Upper lobe of right lung (tissue), 1 donor: ENCODE measurements at regions not wholly inside any gene's neighbourhood (a gene's known extent, or its start where the extent isn't known, plus 50 kb on each side); places are given as distances from the start of the nearest gene placed in this dataset.

Source experiments
- ATAC-seq: fragments of 200-7000 bp; cut with Tn5 transposase; one replicate; pipeline ENCODE4 v1.9.1; 2020; ENCODE audit warnings: mild to moderate bottlenecking, moderate library complexity
- DNase-seq: peaks from one replicate; pipeline ENCODE4 v3.0.0-alpha.2; 2020
- H3K27ac ChIP-seq: fragments of 200-600 bp; one replicate; pipeline ENCODE4 v1.8.0; 2022
- H3K27me3 ChIP-seq: fragments of 200-600 bp; one replicate; pipeline ENCODE4 v1.8.0; 2022; ENCODE audit warnings: mild to moderate bottlenecking
- H3K36me3 ChIP-seq: fragments of 200-600 bp; one replicate; pipeline ENCODE4 v1.8.0; 2022
- H3K4me1 ChIP-seq: fragments of 200-600 bp; one replicate; pipeline ENCODE4 v1.8.0; 2022
- H3K4me3 ChIP-seq: fragments of 200-600 bp; one replicate; pipeline ENCODE4 v1.8.0; 2022; ENCODE audit warnings: mild to moderate bottlenecking
- H3K9me3 ChIP-seq: fragments of 200-600 bp; one replicate; pipeline ENCODE4 v1.8.0; 2022
- CTCF ChIP-seq: fragments of 200-600 bp; IDR thresholded peaks from one replicate; pipeline ENCODE4 v1.8.0; 2022; ENCODE audit warnings: antibody characterized with exemption
- intact Hi-C: fragments of 100-400 bp; cut with DNase I; formaldehyde crosslinking; loops from one replicate; pipeline ENCODE4 v1.11.0; 2022
- donor health status: DM: no; HTN: yes; CAD: no; lungs with severe emphysema.

DNA sequence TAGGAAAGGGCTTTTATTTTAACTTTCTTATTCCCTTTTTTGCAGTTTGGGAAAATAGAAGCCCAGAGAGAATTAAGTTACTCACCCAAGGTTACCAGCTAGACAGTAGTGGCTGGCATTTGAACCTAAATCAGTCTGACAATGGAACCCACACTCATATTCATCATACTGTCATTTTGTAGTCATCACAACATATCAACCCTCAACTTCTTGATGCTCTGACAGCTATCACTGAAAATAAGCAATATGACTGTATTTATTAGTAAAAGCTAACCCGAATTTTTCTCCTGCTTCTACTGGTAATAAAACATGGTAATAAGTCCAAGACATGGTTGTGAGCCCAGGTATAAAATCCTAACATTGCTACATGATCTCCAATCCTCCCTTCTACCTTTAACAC lies 585.8 kb upstream of the UBE2E2 start:
- H3K36me3 ChIP-seq, result no peaks in the 10 kb centered on the region
- DNase-seq (no peak), ATAC-seq (no peak)
- intact Hi-C loops, result no loop called here
- no peaks in the 10 kb centered on the region for H3K4me1 ChIP-seq
- no peaks in the 10 kb centered on the region for H3K27me3 ChIP-seq
- no peak overlapping the region for H3K27ac ChIP-seq
- H3K9me3 ChIP-seq, result no peaks in the 10 kb centered on the region
- H3K4me3 ChIP-seq, result no peak overlapping the region
- TF ChIP-seq CTCF, result no peak

DNA sequence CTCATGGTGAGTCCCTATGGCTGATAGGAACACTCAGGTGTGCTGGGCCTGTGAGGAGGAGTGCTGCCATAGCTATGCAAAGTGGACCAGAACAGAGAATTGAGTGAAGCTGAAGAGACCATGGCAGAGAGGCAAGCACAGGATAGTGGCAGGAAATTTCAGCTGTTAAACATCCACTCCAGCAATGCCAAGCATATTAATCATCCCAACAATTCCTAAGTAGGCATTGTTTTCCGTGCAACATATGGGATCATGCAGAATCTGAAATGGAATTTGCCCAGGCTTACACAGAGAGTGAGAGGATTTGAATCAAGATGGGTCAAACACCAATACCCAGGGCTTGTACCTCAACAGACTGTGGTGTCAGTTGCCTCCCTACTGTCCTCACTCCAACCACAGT lies 582.6 kb upstream of the UBE2E2 start:
- ATAC-seq, result no peak
- Histone ChIP-seq H3K4me1 (no peaks in the 10 kb centered on the region), H3K9me3 (no peaks in the 10 kb centered on the region), H3K4me3 (no peak overlapping the region), H3K36me3 (no peaks in the 10 kb centered on the region), H3K27ac (no peak overlapping the region), H3K27me3 (no peaks in the 10 kb centered on the region)
- intact Hi-C loops, result no loop called here
- DNase-seq, result no peak
- no peak for TF ChIP-seq CTCF

DNA sequence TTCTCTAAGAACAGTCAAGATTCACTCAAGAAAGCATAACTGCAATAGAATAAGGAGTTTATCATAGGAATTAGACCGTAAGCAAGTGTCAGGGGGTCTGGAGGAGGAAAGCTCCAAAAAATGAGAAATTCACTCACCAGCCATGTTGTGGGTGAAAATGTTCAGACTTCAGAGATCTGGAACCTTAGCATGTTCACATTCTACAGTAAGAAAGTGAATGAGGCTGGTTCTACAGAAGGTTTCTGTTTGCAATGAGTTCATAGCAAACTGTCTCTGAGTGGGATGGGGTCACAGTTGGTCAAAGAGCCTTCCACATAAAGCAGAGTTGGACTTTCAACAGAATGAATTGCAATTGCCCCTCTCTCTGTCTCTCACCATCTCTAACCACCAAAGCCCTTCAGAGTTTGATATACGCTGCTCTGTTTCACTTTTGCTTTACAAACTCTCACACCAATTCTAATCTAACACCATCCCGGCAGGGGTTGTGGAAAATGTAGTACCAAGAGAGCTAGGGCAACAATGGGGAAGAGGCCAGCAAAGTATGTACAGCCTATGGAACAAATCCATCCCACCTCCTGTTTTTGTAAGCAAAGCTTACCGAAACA lies 581.8 kb upstream of the UBE2E2 start:
- no peak for ATAC-seq
- Histone ChIP-seq H3K4me3 (no peak overlapping the region), H3K9me3 (no peaks in the 10 kb centered on the region), H3K4me1 (no peaks in the 10 kb centered on the region), H3K36me3 (no peaks in the 10 kb centered on the region), H3K27ac (no peak overlapping the region), H3K27me3 (no peaks in the 10 kb centered on the region)
- intact Hi-C loops, result no loop called here
- TF ChIP-seq CTCF, result no peak
- no peak for DNase-seq

DNA sequence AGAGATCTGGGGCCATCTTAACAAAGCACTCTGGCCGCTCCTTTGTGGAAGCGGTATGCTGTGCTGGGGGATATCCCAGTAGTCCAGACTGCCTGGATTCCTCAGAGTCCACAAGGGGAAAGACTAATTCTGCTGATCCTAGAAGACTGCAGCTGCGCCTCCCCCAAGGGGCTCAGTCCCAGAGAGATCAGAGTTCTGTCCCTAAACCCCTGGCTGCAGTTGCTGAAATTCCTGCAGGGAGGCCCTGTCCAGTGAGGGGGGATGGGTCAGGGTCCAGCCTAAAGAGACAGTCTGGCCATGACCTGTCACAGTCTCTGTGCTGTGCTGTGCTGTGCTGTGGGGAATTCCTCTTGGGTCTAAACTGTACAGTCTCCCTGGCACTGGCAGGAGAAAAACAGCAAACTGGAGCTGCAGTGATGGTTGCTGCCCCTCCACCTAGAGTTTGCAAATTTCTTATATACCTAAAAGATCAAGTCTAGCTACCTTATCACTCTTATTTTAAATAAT lies 575.1 kb upstream of the UBE2E2 start:
- TF ChIP-seq CTCF, result no peak
- ATAC-seq (no peak), DNase-seq (no peak)
- H3K9me3 ChIP-seq, result no peaks in the 10 kb centered on the region
- intact Hi-C loops, result no loop called here
- H3K4me3 ChIP-seq, result no peak overlapping the region
- H3K36me3 ChIP-seq, result no peaks in the 10 kb centered on the region
- no peaks in the 10 kb centered on the region for H3K4me1 ChIP-seq
- H3K27me3 ChIP-seq, result no peaks in the 10 kb centered on the region
- no peak overlapping the region for H3K27ac ChIP-seq

DNA sequence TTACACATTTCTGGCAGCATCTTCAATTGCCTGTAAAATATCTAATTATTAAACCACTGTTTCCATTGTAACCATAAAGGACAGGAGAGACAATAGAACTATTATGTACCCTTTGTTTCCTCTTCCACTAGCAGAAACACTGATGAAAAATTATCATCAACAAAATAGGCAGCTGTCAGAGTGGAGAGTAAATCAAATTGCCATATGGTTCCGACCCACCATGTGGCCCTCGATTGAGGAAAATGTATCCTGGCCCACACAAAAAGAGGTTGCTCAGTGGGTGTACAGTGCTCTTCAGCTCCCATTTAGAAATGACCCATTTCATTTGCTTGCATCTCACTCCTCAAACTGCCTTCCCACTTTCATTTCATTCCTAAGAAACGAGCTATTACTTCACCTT lies 570.6 kb upstream of the UBE2E2 start:
- TF ChIP-seq CTCF, result no peak
- no peak for DNase-seq
- H3K4me1 ChIP-seq, result no peaks in the 10 kb centered on the region
- no peaks in the 10 kb centered on the region for H3K9me3 ChIP-seq
- ATAC-seq, result no peak
- H3K27ac ChIP-seq, result no peak overlapping the region
- intact Hi-C loops, result no loop called here
- no peaks in the 10 kb centered on the region for H3K36me3 ChIP-seq
- H3K27me3 ChIP-seq, result no peaks in the 10 kb centered on the region
- no peak overlapping the region for H3K4me3 ChIP-seq

DNA sequence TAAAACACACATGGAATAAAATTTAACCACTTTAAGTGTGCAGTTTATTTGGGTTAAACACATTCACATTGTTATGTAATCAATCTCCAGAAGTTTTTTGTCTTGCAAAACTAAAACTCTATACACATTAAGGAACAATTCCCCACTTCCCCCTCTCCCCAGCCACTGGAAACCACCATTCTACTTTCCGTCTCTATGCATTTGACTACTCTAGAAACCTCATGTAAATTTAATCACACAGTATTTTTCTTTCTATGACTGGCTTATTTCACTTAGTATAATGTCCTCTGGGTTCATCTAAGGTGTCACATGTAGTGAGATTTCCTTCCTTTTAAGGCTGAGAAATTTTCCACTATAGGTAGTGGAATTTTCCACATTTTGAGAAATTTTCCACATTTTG lies 568.7 kb upstream of the UBE2E2 start:
- no peak overlapping the region for H3K27ac ChIP-seq
- DNase-seq, result no peak
- no peaks in the 10 kb centered on the region for H3K36me3 ChIP-seq
- no peaks in the 10 kb centered on the region for H3K27me3 ChIP-seq
- ATAC-seq, result no peak
- H3K4me1 ChIP-seq, result no peaks in the 10 kb centered on the region
- no peaks in the 10 kb centered on the region for H3K9me3 ChIP-seq
- intact Hi-C loops, result no loop called here
- TF ChIP-seq CTCF, result no peak
- H3K4me3 ChIP-seq, result no peak overlapping the region
